GM06990 (cell line): ENCODE measurements at regions not wholly inside any gene's neighbourhood (a gene's known extent, or its start where the extent isn't known, plus 50 kb on each side); places are given as distances from the start of the nearest gene placed in this dataset.

Source experiments
- DNase-seq: peaks from one replicate; pipeline ENCODE4 v3.0.0-alpha.2; 2011; ENCODE audit not compliant: insufficient read length; ENCODE audit errors: extremely low read depth
- H3K27me3 ChIP-seq: replicated peaks from 2 replicates; pipeline ENCODE4 v1.6.0; 2011; ENCODE audit warnings: low read length; ENCODE audit not compliant: control insufficient read depth, insufficient read depth
- H3K36me3 ChIP-seq: 2 replicates; pipeline ENCODE4 v1.5.1; 2011; ENCODE audit warnings: low read length; ENCODE audit not compliant: control insufficient read depth, insufficient read depth
- H3K4me3 ChIP-seq: replicated peaks from 2 replicates; pipeline ENCODE4 v1.5.1; 2011; ENCODE audit warnings: low read depth, mild to moderate bottlenecking, control low read depth, low read length
- TF ChIP-seq, protein P1 (sequence below): IDR thresholded peaks from 2 replicates; pipeline ENCODE4 v1.5.1; 2011; ENCODE audit warnings: low read length, control low read depth, mild to moderate bottlenecking, inconsistent platforms; ENCODE audit not compliant: insufficient read depth, poor library complexity, severe bottlenecking

DNA sequence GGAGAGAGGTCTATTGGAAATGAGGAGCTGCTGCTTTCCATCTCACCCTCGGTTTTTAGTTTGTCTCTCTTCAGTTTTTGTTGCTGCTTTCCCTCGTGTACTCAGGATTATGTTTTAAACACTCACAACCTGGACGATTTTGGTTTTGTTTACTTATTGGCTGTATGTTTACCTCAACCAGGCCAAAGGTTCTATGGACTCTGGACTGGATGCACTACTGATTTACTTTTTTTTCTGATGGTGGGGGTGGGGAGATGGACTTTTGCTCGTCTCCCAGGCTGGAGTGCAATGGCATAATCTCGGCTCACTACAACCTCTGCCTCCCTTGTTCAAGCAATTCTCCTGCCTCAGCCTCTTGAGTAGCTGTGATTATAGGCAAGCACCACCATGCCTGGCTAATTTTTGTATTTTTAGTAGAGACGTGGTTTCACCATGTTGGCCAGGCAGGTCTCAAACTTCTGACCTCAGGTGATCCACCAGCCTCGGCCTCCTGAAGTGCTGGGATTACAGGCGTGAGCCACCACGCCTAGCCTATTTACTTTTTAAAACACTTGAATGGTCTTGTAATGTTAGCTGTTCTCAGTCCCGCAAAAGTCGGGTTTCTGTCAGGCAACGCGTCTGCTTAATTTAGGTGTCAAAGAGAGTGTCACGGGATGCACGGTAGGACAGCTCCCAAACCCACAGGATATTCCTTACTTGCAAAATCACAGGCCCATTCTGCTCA lies 148.2 kb upstream of the RIPOR2 start:
- TF ChIP-seq, protein P1, sequence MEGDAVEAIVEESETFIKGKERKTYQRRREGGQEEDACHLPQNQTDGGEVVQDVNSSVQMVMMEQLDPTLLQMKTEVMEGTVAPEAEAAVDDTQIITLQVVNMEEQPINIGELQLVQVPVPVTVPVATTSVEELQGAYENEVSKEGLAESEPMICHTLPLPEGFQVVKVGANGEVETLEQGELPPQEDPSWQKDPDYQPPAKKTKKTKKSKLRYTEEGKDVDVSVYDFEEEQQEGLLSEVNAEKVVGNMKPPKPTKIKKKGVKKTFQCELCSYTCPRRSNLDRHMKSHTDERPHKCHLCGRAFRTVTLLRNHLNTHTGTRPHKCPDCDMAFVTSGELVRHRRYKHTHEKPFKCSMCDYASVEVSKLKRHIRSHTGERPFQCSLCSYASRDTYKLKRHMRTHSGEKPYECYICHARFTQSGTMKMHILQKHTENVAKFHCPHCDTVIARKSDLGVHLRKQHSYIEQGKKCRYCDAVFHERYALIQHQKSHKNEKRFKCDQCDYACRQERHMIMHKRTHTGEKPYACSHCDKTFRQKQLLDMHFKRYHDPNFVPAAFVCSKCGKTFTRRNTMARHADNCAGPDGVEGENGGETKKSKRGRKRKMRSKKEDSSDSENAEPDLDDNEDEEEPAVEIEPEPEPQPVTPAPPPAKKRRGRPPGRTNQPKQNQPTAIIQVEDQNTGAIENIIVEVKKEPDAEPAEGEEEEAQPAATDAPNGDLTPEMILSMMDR, result no peak
- DNase-seq, result no peak

DNA sequence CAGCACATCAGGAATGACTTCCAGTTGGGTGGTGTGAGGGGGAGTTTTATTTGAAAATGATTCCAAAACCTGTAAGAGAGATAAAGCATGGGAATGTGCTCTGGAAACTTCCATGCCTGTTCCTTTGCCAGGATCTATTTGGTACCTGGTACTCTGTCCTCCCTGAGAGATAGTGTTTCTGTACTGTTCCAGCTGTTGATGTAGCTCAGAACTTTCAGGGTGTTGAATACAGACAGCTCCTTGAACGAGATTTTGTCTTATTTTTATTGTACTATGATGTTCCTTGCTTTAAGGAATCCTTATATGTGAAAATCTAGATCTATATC lies 148.7 kb upstream of the RIPOR2 start:
- DNase-seq, result no peak
- Histone ChIP-seq H3K4me3 (no peak overlapping the region), H3K36me3 (peaks cover 1% of the 10 kb centered on the region), H3K27me3 (no peaks in the 10 kb centered on the region)
- TF ChIP-seq, protein P1, result no peak

More for the DNA sequence above, 148.2 kb upstream of the RIPOR2 start:
- H3K27me3 ChIP-seq, result no peaks in the 10 kb centered on the region
- no peak overlapping the region for H3K4me3 ChIP-seq
- H3K36me3 ChIP-seq, result peaks cover 1% of the 10 kb centered on the region

DNA sequence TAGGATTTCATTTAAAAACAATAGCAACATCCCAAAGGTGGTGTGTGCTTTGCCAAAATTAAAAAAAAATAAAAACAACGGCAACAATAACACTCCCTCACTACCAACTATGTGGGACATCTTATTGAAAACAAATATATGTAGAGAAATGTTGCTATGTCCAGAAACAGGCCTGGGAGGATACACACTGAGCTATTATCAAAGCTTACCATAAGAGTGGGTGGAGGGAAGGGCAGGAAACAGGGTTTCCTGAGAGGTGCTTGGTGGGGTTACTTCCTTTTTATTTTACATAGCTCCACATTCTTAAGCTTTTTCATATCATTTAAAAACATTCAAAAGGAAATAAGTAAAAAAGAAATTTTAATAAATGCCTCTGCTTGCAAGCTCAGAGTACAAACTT lies 150.0 kb upstream of the RIPOR2 start:
- TF ChIP-seq, protein P1, result no peak
- no peaks in the 10 kb centered on the region for H3K27me3 ChIP-seq
- DNase-seq, result no peak
- no peak overlapping the region for H3K4me3 ChIP-seq
- peaks cover 1% of the 10 kb centered on the region for H3K36me3 ChIP-seq

DNA sequence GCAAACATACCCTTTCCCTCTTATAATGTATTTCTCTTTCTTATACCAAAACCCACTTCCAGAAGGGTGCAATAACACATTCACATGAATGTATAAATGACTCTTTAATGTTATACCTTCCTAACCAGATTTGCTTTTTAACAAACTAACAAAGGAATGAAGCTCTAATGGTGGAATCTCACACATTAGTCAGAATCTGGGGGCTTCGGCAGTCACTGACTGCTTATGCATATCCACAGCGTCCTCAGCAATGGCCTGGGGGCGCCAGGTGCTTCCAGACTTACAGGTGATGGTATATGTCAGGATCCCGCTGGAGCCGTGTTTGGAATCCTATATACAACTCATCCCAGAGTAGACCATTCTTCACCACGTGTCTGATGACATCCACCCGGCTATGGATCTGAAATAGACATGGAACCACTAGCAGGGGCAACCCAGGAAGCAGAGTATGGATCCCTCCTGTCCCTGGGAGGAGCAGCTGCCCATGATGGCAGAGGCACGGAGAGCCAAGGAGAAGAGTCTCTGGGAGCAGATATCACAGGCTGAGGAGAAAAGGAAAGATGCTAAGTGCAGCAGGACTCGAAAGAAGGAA lies 150.8 kb upstream of the RIPOR2 start:
- H3K4me3 ChIP-seq, result no peak overlapping the region
- TF ChIP-seq, protein P1, result no peak
- no peak for DNase-seq
- no peaks in the 10 kb centered on the region for H3K27me3 ChIP-seq
- H3K36me3 ChIP-seq, result peaks cover 1% of the 10 kb centered on the region

DNA sequence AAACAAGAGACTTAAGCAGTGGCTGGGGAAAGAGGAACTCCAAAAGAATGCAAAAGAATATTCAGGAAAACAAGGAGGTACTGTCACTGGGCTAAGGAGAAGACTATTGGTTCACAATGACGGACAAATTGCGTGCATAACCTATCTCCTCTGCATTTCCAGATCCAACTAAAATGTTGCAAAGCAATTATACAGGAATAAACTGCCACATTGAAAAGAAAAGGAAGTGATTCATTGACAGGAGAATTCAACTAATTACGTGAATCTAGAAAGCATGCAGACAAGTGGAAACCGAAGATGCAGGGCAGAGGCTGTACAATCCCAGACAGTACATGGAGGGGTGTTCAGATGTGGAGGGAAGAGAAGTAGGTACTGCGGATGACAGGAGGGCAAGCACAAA lies 152.8 kb upstream of the RIPOR2 start:
- TF ChIP-seq, protein P1, result no peak
- Histone ChIP-seq H3K4me3 (no peak overlapping the region), H3K27me3 (no peaks in the 10 kb centered on the region), H3K36me3 (peaks cover 1% of the 10 kb centered on the region)
- no peak for DNase-seq
